ENCODE measurements at regions not wholly inside any gene's neighbourhood (a gene's known extent, or its start where the extent isn't known, plus 50 kb on each side); places are given as distances from the start of the nearest gene placed in this dataset.

- TF ChIP-seq REST (IDR thresholded peaks at IDR 0.05; ENCODE audit: insufficient read depth in 1 of 2, low read depth in 2 of 2, low read length in 2 of 2) = no peak
- no peak for TF ChIP-seq SIN3A (IDR thresholded peaks at IDR 0.05; ENCODE audit: borderline replicate concordance, insufficient read depth, low read length)
- no peak for TF ChIP-seq POLR2AphosphoS5 (IDR thresholded peaks at IDR 0.05; ENCODE audit: low read depth, low read length)
- no peak for TF ChIP-seq FOXP2 (optimal IDR thresholded peaks at IDR 0.05; ENCODE audit: borderline replicate concordance, extremely low read depth, extremely low read length, insufficient read depth)
These were observed 425.6 kb upstream of the PTPRD start for GRCh38 chr9:11038366-11038765.

Data from PFSK-1 (cell line).